Stomach (tissue), 4 donors: ENCODE measurements at regions not wholly inside any gene's neighbourhood (a gene's known extent, or its start where the extent isn't known, plus 50 kb on each side); places are given as distances from the start of the nearest gene placed in this dataset.

Experiments
- EP300 ChIP-seq: sonication (generic); formaldehyde crosslinking; IDR thresholded peaks from one replicate; pipeline ENCODE4 v1.6.1; 2017; ENCODE audit warnings: antibody characterized with exemption
- POLR2A ChIP-seq, 4 donors: fragments of 450-650 bp; IDR thresholded peaks; one replicate each; pipeline ENCODE4 v1.6.1; 2016; ENCODE audit warnings: antibody characterized with exemption in 4 of 4, control low read depth in 2 of 4, mild to moderate bottlenecking in 1 of 4, moderate library complexity in 1 of 4
- TF ChIP-seq, protein P1 (sequence below), 7 experiments: fragments of 450-650 bp in 4 of 7; fragments of 200-600 bp in 3 of 7; sonication (generic) in 3 of 7; IDR thresholded peaks; one replicate each; pipeline ENCODE4 v1.5.1; 2016 to 2019; ENCODE audit warnings: antibody characterized with exemption in 7 of 7, control low read depth in 2 of 7, mild to moderate bottlenecking in 1 of 7

DNA sequence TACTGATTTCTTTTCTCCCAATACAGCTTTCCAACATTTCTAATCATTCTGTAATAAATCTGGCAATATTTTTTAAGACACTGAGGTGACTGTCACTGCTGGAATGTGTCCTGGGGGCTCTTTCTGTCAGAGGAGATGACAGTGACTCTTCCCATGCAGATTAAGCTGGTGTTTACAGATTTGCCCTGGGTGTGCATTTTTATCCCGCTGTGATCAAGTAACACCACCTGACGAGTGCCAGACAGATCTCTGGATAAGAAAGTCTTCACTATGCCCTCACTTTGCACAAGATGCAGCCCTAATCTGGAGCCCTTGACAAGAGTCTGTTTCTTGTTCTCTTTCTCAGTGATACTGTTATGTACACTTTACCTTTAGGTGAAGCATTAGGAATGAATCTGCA, 477.7 kb downstream of the ZIC1 start:
- TF ChIP-seq POLR2A (IDR thresholded peaks at IDR 0.05) (no peak), EP300 (no peak)
- TF ChIP-seq, protein P1, sequence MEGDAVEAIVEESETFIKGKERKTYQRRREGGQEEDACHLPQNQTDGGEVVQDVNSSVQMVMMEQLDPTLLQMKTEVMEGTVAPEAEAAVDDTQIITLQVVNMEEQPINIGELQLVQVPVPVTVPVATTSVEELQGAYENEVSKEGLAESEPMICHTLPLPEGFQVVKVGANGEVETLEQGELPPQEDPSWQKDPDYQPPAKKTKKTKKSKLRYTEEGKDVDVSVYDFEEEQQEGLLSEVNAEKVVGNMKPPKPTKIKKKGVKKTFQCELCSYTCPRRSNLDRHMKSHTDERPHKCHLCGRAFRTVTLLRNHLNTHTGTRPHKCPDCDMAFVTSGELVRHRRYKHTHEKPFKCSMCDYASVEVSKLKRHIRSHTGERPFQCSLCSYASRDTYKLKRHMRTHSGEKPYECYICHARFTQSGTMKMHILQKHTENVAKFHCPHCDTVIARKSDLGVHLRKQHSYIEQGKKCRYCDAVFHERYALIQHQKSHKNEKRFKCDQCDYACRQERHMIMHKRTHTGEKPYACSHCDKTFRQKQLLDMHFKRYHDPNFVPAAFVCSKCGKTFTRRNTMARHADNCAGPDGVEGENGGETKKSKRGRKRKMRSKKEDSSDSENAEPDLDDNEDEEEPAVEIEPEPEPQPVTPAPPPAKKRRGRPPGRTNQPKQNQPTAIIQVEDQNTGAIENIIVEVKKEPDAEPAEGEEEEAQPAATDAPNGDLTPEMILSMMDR (IDR thresholded peaks at IDR 0.05): no peak
